Breast epithelium (tissue), 4 donors: ENCODE measurements at regions not wholly inside any gene's neighbourhood (a gene's known extent, or its start where the extent isn't known, plus 50 kb on each side); places are given as distances from the start of the nearest gene placed in this dataset.
"Not testable (repeated sequence)": the region's sequence is repeated elsewhere in the genome, so short reads cannot be mapped to it uniquely, and the experiment has no call there.

ENCODE experiments used
- DNase-seq, 2 donors: peaks; one replicate each; pipeline ENCODE4 v3.0.0-alpha.2; 2019; ENCODE audit warnings: low spot score in 2 of 2
- H3K27ac ChIP-seq, 2 donors: fragments of 200-600 bp; sonication (generic) in 1 of 2; one replicate each; pipeline ENCODE4 v1.5.1; 2016 to 2019; ENCODE audit warnings: mild to moderate bottlenecking in 1 of 2
- H3K27me3 ChIP-seq, 2 donors: fragments of 200-600 bp; sonication (generic) in 1 of 2; one replicate each; pipeline versions ENCODE4 v1.5.1 to v1.6.0; 2017 to 2019; ENCODE audit warnings: control low read depth in 1 of 2, mild to moderate bottlenecking in 1 of 2
- H3K36me3 ChIP-seq: fragments of 200-600 bp; one replicate; pipeline ENCODE4 v1.5.1; 2019
- H3K4me1 ChIP-seq, 2 donors: fragments of 200-600 bp; sonication (generic); one replicate each; pipeline ENCODE4 v1.5.1; 2016 to 2019; ENCODE audit warnings: control low read depth in 1 of 2
- H3K4me3 ChIP-seq, 3 donors: fragments of 200-600 bp; sonication (generic); 1 replicate in 2 of 3; 2 replicates in 1 of 3; pipeline ENCODE4 v1.5.1; 2016 to 2019; ENCODE audit warnings: mild to moderate bottlenecking in 3 of 3, moderate library complexity in 2 of 3
- H3K9me3 ChIP-seq, 2 donors: fragments of 200-600 bp; sonication (generic) in 1 of 2; one replicate each; pipeline ENCODE4 v1.5.1; 2016 to 2019; ENCODE audit warnings: control low read depth in 1 of 2
- POLR2A ChIP-seq: fragments of 450-650 bp; IDR thresholded peaks from one replicate; pipeline ENCODE4 v1.6.1; 2016; ENCODE audit warnings: antibody characterized with exemption, mild to moderate bottlenecking, moderate library complexity
- POLR2AphosphoS5 ChIP-seq, 3 donors: sonication (generic); formaldehyde crosslinking; IDR thresholded peaks; one replicate each; pipeline ENCODE4 v1.6.1; 2017; ENCODE audit warnings: antibody characterized with exemption in 3 of 3
- intact Hi-C: fragments of 100-400 bp; cut with DNase I; formaldehyde crosslinking; loops from one replicate; pipeline ENCODE4 v1.15.1; 2023; ENCODE audit warnings: low total_unique reads
- TF ChIP-seq, protein P1 (sequence below), 3 donors: fragments of 450-650 bp; IDR thresholded peaks; one replicate each; pipeline ENCODE4 v1.5.1; 2016 to 2017; ENCODE audit warnings: antibody characterized with exemption in 3 of 3, mild to moderate bottlenecking in 3 of 3, moderate library complexity in 3 of 3

DNA sequence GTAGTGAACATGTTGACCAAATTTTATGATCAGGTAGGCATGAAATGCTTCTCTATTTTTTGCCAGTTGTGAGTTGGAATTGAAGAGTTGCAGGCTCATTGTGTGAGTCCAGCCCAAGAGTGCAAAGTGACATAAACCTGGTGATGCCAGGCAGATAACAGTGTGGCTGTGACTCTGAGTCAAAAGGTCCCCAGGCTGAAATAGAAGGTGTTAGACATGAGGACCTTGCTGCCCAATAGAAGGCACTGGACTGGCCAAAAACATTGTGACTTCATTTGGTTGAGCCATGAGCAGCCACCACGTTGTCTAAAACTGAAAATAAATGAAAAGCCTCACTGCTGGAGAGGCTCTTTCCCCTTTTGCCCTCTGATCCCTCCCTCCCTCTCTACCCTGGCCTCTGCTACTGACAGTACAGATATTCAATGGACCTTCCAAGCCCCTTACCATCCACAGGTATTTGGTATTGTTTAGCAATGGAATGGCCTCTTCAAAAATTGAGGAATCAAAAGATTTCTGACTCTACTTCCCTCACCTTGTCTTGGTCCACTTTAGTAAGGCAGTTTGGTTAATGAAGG lies 67.8 kb upstream of the ABCD3 start:
- H3K4me3 ChIP-seq: no peak overlapping the region
- intact Hi-C loops: no loop called here
- DNase-seq: no peak

DNA sequence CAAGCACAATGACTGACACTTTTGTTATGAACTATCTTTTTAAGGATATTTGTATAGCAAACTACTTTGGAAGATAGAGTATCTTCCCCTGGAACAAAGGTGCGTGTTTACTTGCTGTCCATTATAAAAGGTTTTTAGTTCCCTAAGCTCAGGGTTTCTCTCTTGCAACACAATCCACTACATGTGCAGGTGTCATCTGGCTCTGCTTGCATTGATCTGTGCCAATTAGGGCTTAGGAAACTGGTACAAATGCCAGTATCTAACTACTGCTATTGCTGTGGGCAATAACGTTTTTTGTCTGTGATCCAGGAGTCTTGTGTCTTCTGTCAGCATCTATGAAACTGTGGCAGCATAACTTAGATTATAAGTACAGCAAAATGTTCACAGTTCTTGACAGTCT lies 68.3 kb upstream of the ABCD3 start:
- no peak for DNase-seq
- intact Hi-C loops: no loop called here
- peak in 1 of 3 donors; percentile 13 for TF ChIP-seq POLR2AphosphoS5 (IDR thresholded peaks at IDR 0.05)
- TF ChIP-seq, protein P1, sequence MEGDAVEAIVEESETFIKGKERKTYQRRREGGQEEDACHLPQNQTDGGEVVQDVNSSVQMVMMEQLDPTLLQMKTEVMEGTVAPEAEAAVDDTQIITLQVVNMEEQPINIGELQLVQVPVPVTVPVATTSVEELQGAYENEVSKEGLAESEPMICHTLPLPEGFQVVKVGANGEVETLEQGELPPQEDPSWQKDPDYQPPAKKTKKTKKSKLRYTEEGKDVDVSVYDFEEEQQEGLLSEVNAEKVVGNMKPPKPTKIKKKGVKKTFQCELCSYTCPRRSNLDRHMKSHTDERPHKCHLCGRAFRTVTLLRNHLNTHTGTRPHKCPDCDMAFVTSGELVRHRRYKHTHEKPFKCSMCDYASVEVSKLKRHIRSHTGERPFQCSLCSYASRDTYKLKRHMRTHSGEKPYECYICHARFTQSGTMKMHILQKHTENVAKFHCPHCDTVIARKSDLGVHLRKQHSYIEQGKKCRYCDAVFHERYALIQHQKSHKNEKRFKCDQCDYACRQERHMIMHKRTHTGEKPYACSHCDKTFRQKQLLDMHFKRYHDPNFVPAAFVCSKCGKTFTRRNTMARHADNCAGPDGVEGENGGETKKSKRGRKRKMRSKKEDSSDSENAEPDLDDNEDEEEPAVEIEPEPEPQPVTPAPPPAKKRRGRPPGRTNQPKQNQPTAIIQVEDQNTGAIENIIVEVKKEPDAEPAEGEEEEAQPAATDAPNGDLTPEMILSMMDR (IDR thresholded peaks at IDR 0.05): no peak
- H3K4me1 ChIP-seq: no peaks in the 10 kb centered on the region
- no peaks in the 10 kb centered on the region for H3K36me3 ChIP-seq
- no peaks in the 10 kb centered on the region for H3K9me3 ChIP-seq
- H3K27me3 ChIP-seq: no peaks in the 10 kb centered on the region
- no peak overlapping the region for H3K4me3 ChIP-seq
- H3K27ac ChIP-seq: no peak overlapping the region

More for the DNA sequence above, 67.8 kb upstream of the ABCD3 start:
- Histone ChIP-seq H3K27me3 (no peaks in the 10 kb centered on the region), H3K4me1 (no peaks in the 10 kb centered on the region), H3K9me3 (no peaks in the 10 kb centered on the region), H3K27ac (no peak overlapping the region), H3K36me3 (no peaks in the 10 kb centered on the region)
- TF ChIP-seq POLR2AphosphoS5 (IDR thresholded peaks at IDR 0.05): no peak
- TF ChIP-seq POLR2A: no peak
- TF ChIP-seq, protein P1 (IDR thresholded peaks at IDR 0.05): no peak

DNA sequence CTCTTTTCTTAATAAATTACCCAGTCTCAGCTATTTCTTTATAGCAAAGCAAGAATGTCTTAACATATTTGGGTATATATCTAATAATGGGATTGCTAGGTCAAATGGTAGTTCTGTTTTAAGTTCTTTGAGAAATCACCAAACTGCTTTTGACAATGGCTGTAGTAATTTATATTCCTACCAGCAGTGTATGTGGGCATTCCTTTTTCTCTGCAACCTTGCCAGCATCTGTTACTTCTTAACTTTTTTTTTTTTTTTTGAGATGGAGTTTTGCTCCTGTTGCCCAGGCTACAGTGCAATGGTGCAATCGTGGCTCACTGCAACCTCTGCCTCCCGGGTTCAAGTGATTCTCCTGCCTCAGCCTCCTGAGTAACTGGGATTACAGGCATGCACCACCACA lies 69.8 kb upstream of the ABCD3 start:
- intact Hi-C loops, H3K9me3 ChIP-seq, H3K4me1 ChIP-seq, H3K27ac ChIP-seq, DNase-seq, H3K36me3 ChIP-seq, H3K27me3 ChIP-seq, H3K4me3 ChIP-seq: not testable (repeated sequence)

DNA sequence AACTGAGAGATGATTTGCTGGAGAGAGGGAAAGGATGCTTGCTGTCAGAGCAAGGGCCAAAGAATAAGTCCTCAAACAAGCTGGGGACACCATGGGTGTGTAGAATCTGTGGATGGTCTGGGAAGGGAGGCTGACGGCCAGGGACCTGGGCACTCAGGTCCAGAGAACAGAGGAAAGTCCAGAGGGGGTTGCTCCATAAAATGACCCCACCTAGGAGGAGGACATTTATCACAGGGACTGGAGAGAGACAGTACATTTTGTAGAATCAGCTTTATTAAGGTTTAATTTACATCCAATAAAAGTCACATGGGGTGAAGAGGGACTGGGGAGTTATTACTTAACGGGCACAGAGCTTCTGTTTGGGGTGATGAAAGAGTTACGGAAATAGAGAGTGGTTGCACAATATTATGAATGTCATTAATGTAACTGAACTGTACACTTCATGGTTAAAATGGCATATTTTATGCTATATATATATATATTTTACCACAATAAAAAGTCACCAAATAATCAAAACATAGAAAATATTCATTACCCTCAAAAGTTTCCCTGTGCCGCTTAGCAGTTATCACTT lies 73.0 kb upstream of the ABCD3 start:
- H3K4me1 ChIP-seq: no peaks in the 10 kb centered on the region
- H3K36me3 ChIP-seq: no peaks in the 10 kb centered on the region
- no peak for DNase-seq
- H3K9me3 ChIP-seq: no peaks in the 10 kb centered on the region
- no peak overlapping the region for H3K27ac ChIP-seq
- TF ChIP-seq, protein P1 (IDR thresholded peaks at IDR 0.05): no peak
- TF ChIP-seq POLR2AphosphoS5 (IDR thresholded peaks at IDR 0.05) (no peak), POLR2A (no peak)
- no peaks in the 10 kb centered on the region for H3K27me3 ChIP-seq
- no peak overlapping the region for H3K4me3 ChIP-seq
- intact Hi-C loops: no loop called here

DNA sequence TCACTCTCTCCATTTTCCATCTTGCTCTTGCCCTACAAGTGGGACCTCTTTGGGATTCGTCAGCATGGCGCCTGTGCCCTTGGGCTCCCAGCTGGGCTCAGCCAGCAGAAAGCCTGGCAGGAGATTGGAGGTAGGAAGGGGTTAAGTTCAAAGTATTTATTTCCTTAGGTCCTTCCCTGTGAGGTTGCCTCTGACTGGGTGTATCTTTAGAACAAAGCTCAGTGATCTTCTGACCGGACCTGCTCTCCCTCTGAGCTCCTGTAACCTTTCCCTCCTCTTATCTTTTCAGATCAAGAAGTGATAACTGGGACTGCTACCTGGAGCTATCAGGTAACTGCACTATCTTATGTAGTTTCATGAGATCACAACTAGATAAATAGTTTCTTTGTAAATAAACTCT lies 75.8 kb upstream of the ABCD3 start:
- intact Hi-C loops: no loop called here
- Histone ChIP-seq H3K9me3 (no peaks in the 10 kb centered on the region), H3K27me3 (no peaks in the 10 kb centered on the region), H3K4me1 (no peaks in the 10 kb centered on the region), H3K4me3 (no peak overlapping the region), H3K36me3 (no peaks in the 10 kb centered on the region), H3K27ac (no peak overlapping the region)
- TF ChIP-seq POLR2AphosphoS5 (IDR thresholded peaks at IDR 0.05) (no peak), POLR2A (no peak)
- TF ChIP-seq, protein P1 (IDR thresholded peaks at IDR 0.05): no peak
- DNase-seq: no peak
